ENCODE measurements at regions not wholly inside any gene's neighbourhood (a gene's known extent, or its start where the extent isn't known, plus 50 kb on each side); places are given as distances from the start of the nearest gene placed in this dataset.

DNA sequence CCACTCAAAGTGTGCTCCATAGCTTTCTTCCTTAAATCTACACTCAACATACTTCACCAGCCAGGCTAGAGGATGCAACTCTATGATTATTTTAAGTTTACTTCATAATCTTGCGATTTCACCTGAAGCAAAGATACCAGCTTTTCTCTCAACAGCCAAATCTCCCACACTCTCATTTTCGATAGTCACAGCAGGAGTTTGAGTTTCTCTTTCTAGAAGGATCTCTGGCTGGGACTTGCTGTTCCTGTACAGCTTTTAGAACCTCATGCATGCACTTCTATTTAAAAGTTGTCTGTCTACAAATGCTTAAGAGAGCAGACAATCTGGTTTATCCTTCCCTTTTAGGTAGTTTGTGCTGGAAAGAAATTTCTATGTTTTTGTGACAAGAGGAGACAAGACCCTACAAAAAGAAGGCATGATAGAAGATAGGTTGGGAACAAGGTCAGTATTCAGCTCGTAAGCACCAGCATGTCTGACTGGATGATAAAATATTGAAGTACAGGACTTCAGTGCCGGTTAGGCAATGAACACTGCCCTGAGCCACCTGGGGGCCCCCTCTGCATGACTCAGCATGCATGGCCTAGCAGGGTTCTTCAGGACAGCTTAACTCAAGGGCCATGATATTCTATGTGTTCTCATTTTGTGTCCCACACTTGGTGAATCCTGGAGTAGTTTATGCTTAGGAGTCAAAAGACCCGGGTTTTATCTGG, 65.6 kb downstream of the ATXN3L start:
- TF ChIP-seq, protein P1, sequence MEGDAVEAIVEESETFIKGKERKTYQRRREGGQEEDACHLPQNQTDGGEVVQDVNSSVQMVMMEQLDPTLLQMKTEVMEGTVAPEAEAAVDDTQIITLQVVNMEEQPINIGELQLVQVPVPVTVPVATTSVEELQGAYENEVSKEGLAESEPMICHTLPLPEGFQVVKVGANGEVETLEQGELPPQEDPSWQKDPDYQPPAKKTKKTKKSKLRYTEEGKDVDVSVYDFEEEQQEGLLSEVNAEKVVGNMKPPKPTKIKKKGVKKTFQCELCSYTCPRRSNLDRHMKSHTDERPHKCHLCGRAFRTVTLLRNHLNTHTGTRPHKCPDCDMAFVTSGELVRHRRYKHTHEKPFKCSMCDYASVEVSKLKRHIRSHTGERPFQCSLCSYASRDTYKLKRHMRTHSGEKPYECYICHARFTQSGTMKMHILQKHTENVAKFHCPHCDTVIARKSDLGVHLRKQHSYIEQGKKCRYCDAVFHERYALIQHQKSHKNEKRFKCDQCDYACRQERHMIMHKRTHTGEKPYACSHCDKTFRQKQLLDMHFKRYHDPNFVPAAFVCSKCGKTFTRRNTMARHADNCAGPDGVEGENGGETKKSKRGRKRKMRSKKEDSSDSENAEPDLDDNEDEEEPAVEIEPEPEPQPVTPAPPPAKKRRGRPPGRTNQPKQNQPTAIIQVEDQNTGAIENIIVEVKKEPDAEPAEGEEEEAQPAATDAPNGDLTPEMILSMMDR (IDR thresholded peaks at IDR 0.05): no peak
- no peak overlapping the region for H3K27ac ChIP-seq
- DNase-seq (ENCODE audit: low spot score): no peak
- H3K27me3 ChIP-seq: no peaks in the 10 kb centered on the region
- H3K4me1 ChIP-seq: peaks cover 0 to 3% of the 10 kb centered on the region in 2 donors
- no peaks in the 10 kb centered on the region for H3K9me3 ChIP-seq
- H3K4me3 ChIP-seq: no peak overlapping the region
- H3K36me3 ChIP-seq: no peaks in the 10 kb centered on the region

DNA sequence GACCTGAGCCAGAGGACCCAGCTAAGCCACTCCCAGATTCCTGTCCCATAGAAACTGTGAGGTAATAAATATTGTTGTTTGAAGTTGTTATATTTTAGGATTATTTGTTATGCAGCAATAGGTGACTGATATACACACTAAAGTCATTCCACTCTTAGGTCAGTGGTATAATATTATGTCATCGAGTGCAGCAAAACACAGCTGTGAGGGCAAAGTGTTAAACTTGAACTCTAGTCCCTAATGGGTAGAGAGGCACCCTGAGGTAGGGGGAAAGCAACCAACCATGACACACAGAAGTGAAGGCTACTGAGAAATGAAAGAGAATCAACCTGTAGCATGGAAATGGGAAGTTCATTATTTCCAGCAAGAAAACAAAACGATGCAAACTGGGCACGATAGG, 66.6 kb downstream of the ATXN3L start:
- Histone ChIP-seq H3K4me1 (peaks cover 0 to 3% of the 10 kb centered on the region in 2 donors), H3K9me3 (no peaks in the 10 kb centered on the region), H3K27me3 (no peaks in the 10 kb centered on the region), H3K36me3 (no peaks in the 10 kb centered on the region), H3K4me3 (no peak overlapping the region), H3K27ac (peak overlapping the region in 1 of 2 donors; percentile 14)
- DNase-seq (ENCODE audit: low spot score): no peak
- TF ChIP-seq, protein P1 (IDR thresholded peaks at IDR 0.05): no peak

DNA sequence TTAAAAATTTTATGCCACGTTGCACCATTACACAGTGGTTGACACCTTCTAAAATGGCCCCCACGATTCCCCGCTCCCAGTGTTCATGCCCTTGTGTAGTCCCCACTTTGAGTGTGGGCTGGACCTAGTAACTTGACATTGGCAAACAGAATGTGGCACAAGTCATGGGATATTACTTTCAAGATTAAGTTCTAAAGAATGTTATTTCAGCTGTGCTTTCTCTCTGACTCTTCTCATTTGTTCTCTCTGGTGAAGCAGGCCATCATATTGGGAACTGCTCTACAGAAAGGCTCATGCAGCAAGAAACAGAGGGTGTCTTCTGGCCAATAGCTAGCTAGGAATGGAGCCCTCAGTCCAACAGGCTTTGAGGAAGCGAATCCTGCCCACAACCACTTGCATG, 67.1 kb downstream of the ATXN3L start:
- Histone ChIP-seq H3K36me3 (no peaks in the 10 kb centered on the region), H3K9me3 (no peaks in the 10 kb centered on the region), H3K27ac (peak overlapping the region in 1 of 2 donors; percentile 14), H3K4me1 (peaks cover 0 to 3% of the 10 kb centered on the region in 2 donors), H3K4me3 (no peak overlapping the region), H3K27me3 (no peaks in the 10 kb centered on the region)
- TF ChIP-seq, protein P1 (IDR thresholded peaks at IDR 0.05): no peak
- DNase-seq (ENCODE audit: low spot score): no peak

DNA sequence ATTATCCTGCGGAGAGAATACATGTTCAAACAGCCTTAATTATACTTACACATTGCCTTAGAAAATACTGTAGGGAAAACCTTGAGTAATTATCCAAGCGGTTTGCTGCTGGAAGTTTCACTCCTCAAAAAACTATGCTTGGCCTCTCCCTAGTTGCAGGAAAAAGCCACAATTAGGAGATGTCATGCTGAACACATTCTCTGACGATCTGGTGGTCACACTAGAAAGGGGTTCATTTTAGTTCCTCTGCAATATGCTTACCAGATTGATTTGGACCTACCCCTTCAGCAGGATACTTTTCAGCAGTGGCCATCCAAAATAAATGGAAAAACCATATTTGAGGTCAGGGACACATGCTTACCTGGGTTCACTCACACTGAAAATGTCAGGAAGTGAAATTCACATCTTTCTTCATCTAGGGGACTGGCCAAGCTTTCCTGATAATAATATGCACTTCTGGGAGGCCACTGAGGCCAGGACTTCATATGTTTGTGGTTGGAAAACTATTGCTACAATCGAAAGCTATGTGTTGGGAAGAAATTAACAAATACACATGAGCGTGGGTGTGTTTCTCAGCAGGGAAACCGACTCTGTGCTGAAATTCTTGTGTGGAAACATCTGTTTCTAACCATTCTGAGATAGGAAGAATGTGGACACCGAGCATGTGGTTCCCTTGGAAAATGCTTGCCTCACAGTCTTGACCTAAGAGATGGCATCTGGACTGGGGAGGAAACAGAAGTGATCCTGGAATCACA, 68.8 kb downstream of the ATXN3L start:
- peak; percentile 68 for DNase-seq (ENCODE audit: low spot score)
- Histone ChIP-seq H3K27ac (peak overlapping the region; percentile 42 to 53), H3K36me3 (no peaks in the 10 kb centered on the region), H3K4me3 (no peak overlapping the region), H3K9me3 (no peaks in the 10 kb centered on the region), H3K27me3 (no peaks in the 10 kb centered on the region), H3K4me1 (peaks cover 0 to 3% of the 10 kb centered on the region in 2 donors)
- TF ChIP-seq, protein P1 (IDR thresholded peaks at IDR 0.05): no peak

DNA sequence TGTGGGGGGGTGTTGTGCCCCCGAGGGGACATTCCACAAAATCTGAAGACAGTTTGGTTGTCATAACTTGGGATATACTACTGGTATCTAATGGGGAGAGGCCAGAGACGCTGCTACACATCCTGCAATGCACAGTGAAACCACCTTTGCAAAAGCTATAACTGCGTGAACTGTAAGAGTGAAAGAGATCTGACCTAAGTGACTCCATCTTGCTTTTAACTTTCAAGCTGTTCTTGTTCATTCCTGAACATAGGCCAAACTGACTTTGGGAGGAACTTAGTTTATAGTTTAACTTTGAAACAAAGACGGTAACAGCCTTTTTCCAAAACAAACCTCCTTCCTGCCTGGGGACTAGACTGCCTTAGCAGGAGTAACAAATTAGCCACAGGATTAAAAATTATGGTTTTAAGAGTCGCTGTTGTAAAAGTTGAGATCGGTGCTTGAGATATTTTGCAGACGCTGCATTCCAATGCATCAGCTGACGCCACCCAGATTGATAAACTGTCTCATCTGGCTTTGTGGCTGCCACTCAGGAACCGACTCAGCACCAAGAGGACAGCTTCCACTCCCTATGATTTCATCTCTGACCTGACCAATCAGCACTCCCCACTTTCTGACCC, 70.9 kb downstream of the ATXN3L start:
- no peak overlapping the region for H3K4me3 ChIP-seq
- H3K4me1 ChIP-seq: peaks cover 0 to 3% of the 10 kb centered on the region in 2 donors
- peak overlapping the region in 1 of 2 donors; percentile 43 for H3K27ac ChIP-seq
- no peaks in the 10 kb centered on the region for H3K27me3 ChIP-seq
- no peak for DNase-seq (ENCODE audit: low spot score)
- no peaks in the 10 kb centered on the region for H3K36me3 ChIP-seq
- TF ChIP-seq, protein P1 (IDR thresholded peaks at IDR 0.05): no peak
- H3K9me3 ChIP-seq: no peaks in the 10 kb centered on the region
